ENCODE measurements at regions not wholly inside any gene's neighbourhood (a gene's known extent, or its start where the extent isn't known, plus 50 kb on each side); places are given as distances from the start of the nearest gene placed in this dataset.
"Not testable (repeated sequence)": the region's sequence is repeated elsewhere in the genome, so short reads cannot be mapped to it uniquely, and the experiment has no call there.

GRCh38 chr3:20250314-20250713, 64.3 kb upstream of the SGO1 start:
- no peak for DNase-seq (ENCODE audit: extremely low read depth, insufficient read length)
- H3K36me3 ChIP-seq (ENCODE audit: control insufficient read depth, insufficient read depth, low read length): no peaks in the 10 kb centered on the region
- no peaks in the 10 kb centered on the region for H3K27me3 ChIP-seq (replicated peaks; ENCODE audit: control insufficient read depth, insufficient read depth, low read length)
- TF ChIP-seq CTCF (IDR thresholded peaks at IDR 0.05; ENCODE audit: insufficient read depth, low read length, poor library complexity, severe bottlenecking): no peak
- H3K4me3 ChIP-seq (replicated peaks; ENCODE audit: low read depth, low read length): no peak overlapping the region

GRCh38 chr3:20246662-20247061, 60.7 kb upstream of the SGO1 start:
- Histone ChIP-seq H3K36me3 (ENCODE audit: control insufficient read depth, insufficient read depth, low read length) (no peaks in the 10 kb centered on the region), H3K4me3 (replicated peaks; ENCODE audit: low read depth, low read length) (no peak overlapping the region), H3K27me3 (replicated peaks; ENCODE audit: control insufficient read depth, insufficient read depth, low read length) (no peaks in the 10 kb centered on the region)
- DNase-seq (ENCODE audit: extremely low read depth, insufficient read length): no peak
- TF ChIP-seq CTCF (IDR thresholded peaks at IDR 0.05; ENCODE audit: insufficient read depth, low read length, poor library complexity, severe bottlenecking): no peak

GRCh38 chr3:20245781-20246180, 59.8 kb upstream of the SGO1 start:
- no peak for TF ChIP-seq CTCF (IDR thresholded peaks at IDR 0.05; ENCODE audit: insufficient read depth, low read length, poor library complexity, severe bottlenecking)
- no peak for DNase-seq (ENCODE audit: extremely low read depth, insufficient read length)

GRCh38 chr3:20240154-20240883, 54.3 kb upstream of the SGO1 start:
- no peak for DNase-seq (ENCODE audit: extremely low read depth, insufficient read length)
- TF ChIP-seq CTCF (IDR thresholded peaks at IDR 0.05; ENCODE audit: insufficient read depth, low read length, poor library complexity, severe bottlenecking): no peak
- Histone ChIP-seq H3K4me3 (replicated peaks; ENCODE audit: low read depth, low read length) (no peak overlapping the region), H3K27me3 (replicated peaks; ENCODE audit: control insufficient read depth, insufficient read depth, low read length) (no peaks in the 10 kb centered on the region), H3K36me3 (ENCODE audit: control insufficient read depth, insufficient read depth, low read length) (no peaks in the 10 kb centered on the region)

More at GRCh38 chr3:20245781-20246180, 59.8 kb upstream of the SGO1 start:
- no peak overlapping the region for H3K4me3 ChIP-seq (replicated peaks; ENCODE audit: low read depth, low read length)
- H3K27me3 ChIP-seq (replicated peaks; ENCODE audit: control insufficient read depth, insufficient read depth, low read length): no peaks in the 10 kb centered on the region
- no peaks in the 10 kb centered on the region for H3K36me3 ChIP-seq (ENCODE audit: control insufficient read depth, insufficient read depth, low read length)

GRCh38 chr3:20238199-20238598, 52.2 kb upstream of the SGO1 start:
- DNase-seq (ENCODE audit: extremely low read depth, insufficient read length); H3K27me3 ChIP-seq (replicated peaks; ENCODE audit: control insufficient read depth, insufficient read depth, low read length); H3K4me3 ChIP-seq (replicated peaks; ENCODE audit: low read depth, low read length); H3K36me3 ChIP-seq (ENCODE audit: control insufficient read depth, insufficient read depth, low read length): not testable (repeated sequence)

DNA sequence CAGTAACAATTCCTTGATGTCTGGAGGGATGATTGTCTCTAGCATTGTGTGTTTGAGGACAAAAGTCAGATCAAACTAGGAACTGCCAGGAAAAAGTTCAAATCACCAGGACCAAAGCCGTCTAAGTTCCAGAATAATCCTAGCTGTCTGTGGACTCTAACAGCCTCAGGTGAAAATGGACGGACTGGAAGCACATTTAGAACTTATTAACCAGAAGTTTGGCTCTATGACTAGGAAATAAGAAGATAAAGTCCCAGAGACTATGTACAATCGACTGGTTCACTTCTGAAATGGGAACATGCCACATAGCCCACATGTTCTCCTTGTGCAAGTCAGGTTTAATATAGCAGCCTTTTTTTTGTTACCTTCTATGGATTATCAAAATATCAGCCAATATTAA, 50.6 kb upstream of the SGO1 start:
- TF ChIP-seq CTCF (IDR thresholded peaks at IDR 0.05; ENCODE audit: insufficient read depth, low read length, poor library complexity, severe bottlenecking): no peak

More for the DNA sequence above, 50.6 kb upstream of the SGO1 start:
- no peaks in the 10 kb centered on the region for H3K27me3 ChIP-seq (replicated peaks; ENCODE audit: control insufficient read depth, insufficient read depth, low read length)
- no peak overlapping the region for H3K4me3 ChIP-seq (replicated peaks; ENCODE audit: low read depth, low read length)
- no peak for DNase-seq (ENCODE audit: extremely low read depth, insufficient read length)
- H3K36me3 ChIP-seq (ENCODE audit: control insufficient read depth, insufficient read depth, low read length): no peaks in the 10 kb centered on the region

All from GM06990 (cell line).